NOMO-1 treated with DMSO at 0.1 percent for 48 hours (cell line): ENCODE measurements at regions not wholly inside any gene's neighbourhood (a gene's known extent, or its start where the extent isn't known, plus 50 kb on each side); places are given as distances from the start of the nearest gene placed in this dataset.

Source experiments
- DNase-seq: peaks from one replicate; lab custom pipeline; 2025; ENCODE audit not compliant: unreplicated experiment; lab: John Stamatoyannopoulos, UW

DNA sequence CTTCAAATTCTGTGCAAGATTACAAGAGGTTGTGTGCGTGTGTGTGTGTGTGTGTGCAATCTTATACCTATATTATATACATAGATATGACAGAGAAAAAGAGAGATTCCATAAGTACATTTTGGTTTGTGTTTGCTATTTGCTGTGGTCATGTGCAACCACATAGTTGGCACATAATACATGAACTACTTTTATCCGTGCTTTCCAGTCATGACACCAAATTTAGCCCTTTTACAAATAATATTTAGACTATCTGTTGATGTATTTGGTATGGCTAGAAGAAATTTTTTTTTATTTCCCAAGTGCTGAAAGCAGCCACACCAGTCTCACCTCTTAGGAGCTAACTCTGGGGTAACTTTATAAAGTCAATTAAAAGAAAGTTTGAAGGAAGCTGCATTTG lies 63.5 kb upstream of the EGFR start:
- no peak for DNase-seq

DNA sequence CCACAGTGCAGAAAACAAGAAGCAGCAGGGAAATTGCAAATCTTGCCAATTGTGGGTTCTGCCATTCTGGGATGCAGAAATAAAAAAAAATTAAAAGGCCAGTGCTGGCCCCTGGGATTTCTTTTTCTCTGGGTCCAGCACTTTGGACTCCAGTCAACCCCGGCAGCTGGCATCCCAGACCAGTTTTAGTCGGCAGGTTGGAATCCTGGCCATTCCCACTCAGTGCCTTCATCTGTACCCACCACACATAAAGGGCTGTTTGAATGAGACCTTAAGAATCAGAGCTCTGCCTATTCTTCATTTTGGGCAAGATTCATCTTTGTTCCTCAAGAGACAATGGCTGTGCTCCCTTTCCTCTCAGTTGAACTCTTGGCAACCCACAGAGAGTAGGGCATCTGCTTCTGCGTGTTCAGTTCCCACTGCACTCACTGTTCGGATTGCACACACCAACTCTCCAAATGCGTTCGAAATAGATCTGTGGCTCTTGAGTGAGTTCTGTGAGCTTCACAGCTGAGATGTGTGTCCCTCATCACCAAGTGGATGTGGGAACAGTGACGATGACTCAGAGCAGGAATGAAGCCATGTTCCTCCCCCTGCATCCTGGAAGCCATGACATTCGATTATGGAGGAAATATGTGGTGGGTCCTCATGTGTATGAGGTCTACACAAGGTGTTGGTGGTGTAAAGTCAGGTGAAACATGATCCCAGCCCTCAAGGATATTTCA lies 63.0 kb upstream of the EGFR start:
- DNase-seq = no peak

DNA sequence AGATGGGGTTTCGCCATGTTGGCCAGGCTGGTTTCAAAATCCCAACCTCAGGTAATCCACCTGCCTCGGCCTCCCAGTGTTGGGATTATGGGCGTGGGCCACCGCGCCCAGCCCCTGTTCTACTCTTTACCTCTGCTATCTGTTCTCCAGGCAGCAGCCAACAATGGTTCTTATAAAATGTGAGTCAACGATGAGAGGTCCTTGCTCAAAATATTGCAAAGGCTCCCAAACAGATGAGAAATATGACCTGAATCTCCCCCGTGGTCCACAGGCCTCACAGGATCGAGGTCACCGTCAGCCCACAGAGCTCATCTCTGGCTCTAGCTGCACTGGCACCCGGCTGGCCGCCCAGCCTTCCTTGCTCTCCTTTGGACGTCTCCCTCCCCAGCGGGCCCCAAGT lies 62.0 kb upstream of the EGFR start:
- DNase-seq = no peak

DNA sequence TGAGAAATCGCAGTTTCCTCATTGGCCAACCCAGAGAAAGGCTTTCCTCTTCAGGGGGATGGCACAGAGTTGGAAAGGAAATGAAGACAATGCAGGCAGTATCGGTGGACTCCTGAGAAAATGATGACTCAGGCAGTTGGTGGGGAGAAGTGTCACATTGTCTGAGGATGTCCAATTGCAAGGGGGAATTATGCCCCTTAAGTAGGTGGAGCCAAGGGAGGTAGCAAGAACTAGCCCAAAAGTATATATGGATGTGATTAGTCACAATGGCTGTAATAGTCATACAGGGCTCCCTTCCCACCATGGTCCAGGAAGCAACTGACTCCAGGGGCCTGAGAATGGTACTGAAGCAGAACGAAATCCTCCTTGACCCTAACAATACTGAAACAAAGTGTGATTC lies 58.3 kb upstream of the EGFR start:
- DNase-seq = no peak

DNA sequence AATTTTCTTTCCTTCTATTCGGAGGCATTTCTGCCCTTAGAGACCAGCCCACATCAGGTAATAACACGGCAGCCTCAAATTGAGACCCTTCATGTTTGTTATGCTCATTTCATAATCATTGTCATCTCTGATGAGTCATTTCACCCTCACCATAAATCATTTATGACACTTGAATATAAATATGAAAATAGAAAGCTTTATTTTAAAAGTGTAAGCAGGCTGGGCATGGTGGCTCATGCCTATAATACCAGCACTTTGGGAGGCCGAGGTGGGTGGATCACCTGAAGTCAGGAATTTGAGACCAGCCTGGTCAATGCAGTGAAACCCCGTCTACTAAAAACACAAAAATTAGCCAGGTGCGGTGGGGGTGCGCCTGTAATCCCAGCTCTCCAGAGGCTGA lies 57.4 kb upstream of the EGFR start:
- no peak for DNase-seq

DNA sequence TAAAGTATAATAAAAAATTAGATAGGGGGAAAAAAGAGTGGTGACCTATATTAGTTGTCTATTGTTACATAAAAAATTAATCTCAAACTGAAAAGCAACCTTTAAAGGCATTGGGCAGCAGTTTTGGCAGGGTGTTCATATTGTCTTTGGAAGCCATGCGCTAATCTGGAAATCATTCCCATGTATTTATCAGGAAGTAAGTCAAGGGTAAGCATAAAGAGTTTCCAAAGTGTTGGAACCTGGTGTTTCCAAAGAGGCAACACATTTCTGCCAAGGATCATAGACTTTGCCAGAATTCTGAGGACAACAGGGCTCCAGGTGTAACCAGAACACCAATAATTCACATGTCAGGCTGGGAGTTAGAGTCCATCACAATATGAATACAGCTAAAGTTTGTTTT lies 55.7 kb upstream of the EGFR start:
- no peak for DNase-seq

DNA sequence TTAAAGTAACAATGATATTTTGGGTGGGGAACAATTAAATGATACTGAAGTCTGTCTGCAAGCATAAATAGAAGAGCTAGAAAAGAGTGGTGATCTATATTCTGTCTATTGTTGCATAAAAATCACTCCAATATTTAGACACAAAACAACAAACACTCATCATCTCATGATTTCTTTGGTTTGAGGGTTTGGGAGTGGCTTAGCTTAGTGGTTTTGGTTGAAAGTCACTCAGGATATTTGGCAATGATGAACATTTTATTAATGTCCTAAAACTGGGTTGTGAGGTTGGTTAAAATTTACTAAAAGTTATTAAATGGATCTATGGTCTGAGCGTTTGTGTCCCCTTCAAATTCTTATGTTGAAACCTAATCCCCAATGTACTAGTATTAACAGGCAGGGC lies 54.7 kb upstream of the EGFR start:
- no peak for DNase-seq

DNA sequence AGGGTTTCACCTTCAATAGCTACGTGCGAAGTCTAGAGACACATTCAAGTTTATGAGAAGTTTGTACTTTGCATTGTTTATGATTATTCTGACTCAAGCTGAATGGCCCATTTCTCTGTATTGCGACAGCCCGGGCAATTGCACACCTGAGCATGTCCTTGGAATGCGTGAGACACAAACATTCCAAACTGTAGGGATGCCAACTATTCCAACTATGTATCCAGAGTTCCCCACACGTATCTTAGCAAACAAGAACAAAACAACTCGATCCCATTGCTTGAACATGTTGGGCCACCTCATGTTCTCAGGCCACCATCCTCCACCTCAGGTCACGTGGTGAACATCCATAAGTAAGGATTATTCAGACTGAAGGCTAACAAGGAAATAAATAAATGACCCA lies 51.4 kb upstream of the EGFR start:
- no peak for DNase-seq

DNA sequence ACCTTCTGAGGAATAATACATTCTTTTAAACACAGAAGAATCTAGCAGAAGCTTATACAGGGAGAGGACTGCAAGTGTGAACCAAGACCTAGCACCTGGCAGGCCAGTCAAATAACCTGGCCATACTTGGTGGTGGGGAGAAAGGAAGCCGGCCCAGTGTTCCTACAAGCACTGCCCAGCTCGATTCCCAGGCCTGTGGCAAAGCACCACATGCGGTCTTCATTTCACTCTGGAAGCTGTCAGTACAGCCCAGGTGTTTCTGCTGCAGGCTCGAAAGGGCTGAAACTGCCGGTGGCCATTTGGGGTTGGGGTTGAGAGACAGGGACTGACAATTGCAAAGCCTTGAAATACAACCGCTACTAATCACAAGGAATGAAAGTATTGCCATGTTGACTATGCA lies 50.8 kb upstream of the EGFR start:
- no peak for DNase-seq
